Heart left ventricle (tissue), 13 donors: ENCODE measurements at regions not wholly inside any gene's neighbourhood (a gene's known extent, or its start where the extent isn't known, plus 50 kb on each side); places are given as distances from the start of the nearest gene placed in this dataset.

ENCODE experiments used
- POLR2A ChIP-seq, 2 donors: fragments of 450-650 bp; IDR thresholded peaks; one replicate each; pipeline ENCODE4 v1.6.1; 2017; ENCODE audit warnings: antibody characterized with exemption in 2 of 2, mild to moderate bottlenecking in 2 of 2, moderate library complexity in 2 of 2
- TF ChIP-seq, protein P1 (sequence below), 12 donors: fragments of 200-600 bp; sonication (generic) in 4 of 12; IDR thresholded peaks; one replicate each; pipeline versions ENCODE4 v1.5.0 to v1.8.0; 2018 to 2022; ENCODE audit warnings: antibody characterized with exemption in 12 of 12, mild to moderate bottlenecking in 5 of 12
- donor health status: ischemic (EF 13 %, LVEDD 7.1; RV severe dilation, severe dysfunction).
- donor health status: DM: no; HTN: yes; CAD: no.
- donor health status: DM: no; HTN: no; CAD: no.
- donor health status: ischemic (EF 25% LVEDD 6.9; RV normal size, moderate dysfunction).
- donor health status: ischemic (EF 25% LVEDD 5.7; RV mildly dilated, moderate dysfunction).
- donor health status: ischemic (EF 35%, LVEDD 5.7; RV mildly dilated, moderate dysfunction).
- donor health status: nonischemic (EF 11% LVEDD 7.7; RV severe dilation, severe dysfunction).
- donor health status: DM: yes; HTN: yes; CAD: no.
- donor health status: PGD.
- donor health status: ischemic (EF 29% LVEDD 5.4; RV normal size, mild dysfunction).
- donor health status: nonischemic (EF 23%, LVEDD 6.1; RV moderate dilation, normal function).

DNA sequence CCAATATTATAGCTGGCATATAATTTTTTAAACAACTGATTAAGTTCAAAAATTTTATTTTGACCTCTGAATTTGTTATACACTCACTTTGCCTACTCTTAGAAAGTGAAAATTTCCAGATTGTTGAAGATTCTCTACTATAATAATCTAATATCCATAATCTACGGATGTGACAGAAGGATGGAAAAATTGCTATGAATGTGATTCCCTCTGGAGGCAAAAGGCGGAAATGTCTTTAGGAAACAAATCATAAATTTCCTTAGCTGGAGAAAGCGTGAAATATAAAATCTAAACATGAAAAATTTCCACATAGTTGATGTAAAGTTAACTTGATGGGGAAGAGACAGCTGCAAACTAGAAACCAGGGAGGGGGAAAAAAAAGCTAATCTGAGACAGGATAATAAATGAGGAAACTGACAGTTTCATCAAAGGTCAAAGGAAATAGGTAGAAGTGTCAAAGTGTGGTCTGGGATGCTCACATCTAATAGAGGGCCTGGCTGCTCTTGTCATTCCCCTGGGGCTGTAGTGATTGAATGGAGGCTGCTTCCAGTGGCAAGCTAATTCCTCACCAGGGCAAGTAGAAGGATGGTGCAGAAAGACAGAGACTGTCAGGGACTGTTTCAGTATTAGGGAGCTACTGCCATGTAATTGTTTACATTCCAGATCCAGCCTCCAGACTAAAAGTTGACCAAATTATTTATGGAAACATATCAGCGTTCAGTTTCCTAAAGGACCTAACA, 264.5 kb downstream of the SDHAF3 start:
- TF ChIP-seq, protein P1, sequence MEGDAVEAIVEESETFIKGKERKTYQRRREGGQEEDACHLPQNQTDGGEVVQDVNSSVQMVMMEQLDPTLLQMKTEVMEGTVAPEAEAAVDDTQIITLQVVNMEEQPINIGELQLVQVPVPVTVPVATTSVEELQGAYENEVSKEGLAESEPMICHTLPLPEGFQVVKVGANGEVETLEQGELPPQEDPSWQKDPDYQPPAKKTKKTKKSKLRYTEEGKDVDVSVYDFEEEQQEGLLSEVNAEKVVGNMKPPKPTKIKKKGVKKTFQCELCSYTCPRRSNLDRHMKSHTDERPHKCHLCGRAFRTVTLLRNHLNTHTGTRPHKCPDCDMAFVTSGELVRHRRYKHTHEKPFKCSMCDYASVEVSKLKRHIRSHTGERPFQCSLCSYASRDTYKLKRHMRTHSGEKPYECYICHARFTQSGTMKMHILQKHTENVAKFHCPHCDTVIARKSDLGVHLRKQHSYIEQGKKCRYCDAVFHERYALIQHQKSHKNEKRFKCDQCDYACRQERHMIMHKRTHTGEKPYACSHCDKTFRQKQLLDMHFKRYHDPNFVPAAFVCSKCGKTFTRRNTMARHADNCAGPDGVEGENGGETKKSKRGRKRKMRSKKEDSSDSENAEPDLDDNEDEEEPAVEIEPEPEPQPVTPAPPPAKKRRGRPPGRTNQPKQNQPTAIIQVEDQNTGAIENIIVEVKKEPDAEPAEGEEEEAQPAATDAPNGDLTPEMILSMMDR (IDR thresholded peaks at IDR 0.05), result no peak
- TF ChIP-seq POLR2A (IDR thresholded peaks at IDR 0.05), result no peak
